ENCODE measurements at regions not wholly inside any gene's neighbourhood (a gene's known extent, or its start where the extent isn't known, plus 50 kb on each side); places are given as distances from the start of the nearest gene placed in this dataset.

DNA sequence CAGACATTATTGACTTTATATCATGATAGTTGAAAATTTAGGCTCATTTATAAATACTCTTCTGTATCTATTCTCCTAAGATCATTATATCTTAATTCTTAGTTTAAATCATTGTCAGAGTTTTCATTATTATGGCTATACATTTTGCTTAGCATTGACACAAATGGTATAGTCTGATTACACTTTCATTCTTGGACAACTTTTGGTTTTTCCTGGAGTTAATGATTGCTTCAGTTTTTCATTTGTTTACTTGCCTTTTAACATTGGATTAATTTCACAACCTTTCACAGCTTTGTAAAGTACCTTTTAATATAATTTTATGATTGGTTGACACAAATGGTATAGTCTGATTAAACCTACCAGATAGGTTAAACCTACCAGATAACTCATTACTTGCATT is 298.2 kb downstream of the DYSF start:
- no peak for DNase-seq

DNA sequence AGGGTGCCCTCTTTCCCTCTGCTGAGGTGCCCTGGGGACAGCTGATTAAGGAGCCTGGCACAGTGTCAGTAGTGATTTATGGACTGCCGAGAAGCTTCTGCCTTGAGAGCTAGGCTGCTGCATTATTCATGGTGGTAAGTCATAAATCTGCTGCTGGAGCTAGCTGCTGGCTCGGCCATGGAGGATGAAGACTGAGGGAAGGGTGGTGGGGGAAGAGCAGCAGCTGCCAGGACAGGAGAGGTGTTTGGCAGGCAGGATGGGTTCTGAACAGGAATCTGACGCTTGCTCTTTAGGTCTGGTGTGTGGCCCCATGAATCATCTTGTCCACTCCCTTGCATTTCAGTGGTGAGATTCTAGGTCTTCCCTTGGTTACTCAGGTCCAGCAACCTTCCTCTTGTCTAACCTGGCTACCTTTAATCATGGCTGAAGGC is 296.3 kb downstream of the DYSF start:
- no peak for DNase-seq

DNA sequence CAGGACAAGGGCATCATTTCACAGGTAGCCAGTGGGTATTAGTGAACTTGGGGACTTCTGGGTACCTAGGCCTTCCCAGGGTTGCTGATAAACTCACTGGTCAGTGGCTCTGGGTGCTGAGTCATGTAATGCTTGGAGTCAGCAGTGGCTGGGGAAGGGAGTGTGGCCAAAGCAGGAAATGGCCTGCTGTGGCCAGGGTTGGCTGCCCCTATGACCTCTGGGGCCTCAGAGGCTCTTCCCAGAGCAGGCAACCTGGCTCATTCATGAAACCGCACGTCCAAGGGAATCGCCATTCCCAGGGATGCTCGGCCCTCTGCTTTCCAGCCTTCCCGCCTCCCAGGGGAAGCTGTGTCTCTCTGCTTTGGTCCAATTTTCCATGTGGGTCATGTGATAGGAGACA is 294.9 kb downstream of the DYSF start:
- no peak for DNase-seq

DNA sequence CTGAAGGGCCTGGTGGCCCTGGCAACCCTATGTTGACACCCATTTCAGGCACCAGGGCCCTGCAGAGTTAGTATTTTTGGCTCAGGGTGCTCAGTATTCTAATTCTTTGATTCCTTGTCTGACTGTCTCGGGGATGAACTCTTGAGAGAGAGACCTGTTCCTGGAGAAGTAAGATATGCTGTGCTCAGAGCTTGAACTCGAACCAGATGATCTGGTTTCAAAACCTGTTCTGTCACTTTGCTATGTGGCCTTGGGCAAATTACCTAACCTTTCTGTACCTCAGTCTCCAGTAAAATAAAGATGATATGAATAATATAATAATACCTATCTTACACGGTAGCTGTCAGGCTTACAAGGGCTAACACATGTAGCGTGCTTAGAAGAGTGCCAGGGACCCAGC is 294.2 kb downstream of the DYSF start:
- no peak for DNase-seq

DNA sequence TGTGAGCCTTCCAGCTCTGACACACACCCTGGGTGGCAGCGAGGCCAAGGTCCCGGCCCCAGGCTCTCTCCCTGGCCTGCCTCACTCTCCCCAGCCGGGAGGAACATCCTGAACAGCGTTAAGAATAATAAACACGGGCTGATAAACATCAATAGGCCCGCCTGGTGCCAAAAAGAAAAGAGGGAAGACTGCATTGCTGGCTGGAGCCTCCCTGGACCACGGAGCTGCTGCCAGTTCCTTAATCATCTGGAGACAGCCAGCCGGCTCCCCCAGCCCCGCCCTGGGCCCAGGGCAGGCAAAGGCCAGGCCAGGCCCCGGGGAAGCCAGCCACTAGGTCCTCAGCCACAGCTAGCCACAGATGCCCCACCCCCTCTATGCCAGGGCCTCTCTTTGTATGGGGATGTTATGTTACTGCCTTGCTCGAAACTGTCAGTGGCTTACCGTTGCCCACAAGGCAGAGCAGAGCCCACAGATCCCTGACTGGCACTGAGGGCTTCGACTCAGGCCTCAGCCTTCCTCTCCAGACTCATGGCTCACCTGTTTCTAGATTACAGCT is 293.7 kb downstream of the DYSF start:
- DNase-seq = no peak

DNA sequence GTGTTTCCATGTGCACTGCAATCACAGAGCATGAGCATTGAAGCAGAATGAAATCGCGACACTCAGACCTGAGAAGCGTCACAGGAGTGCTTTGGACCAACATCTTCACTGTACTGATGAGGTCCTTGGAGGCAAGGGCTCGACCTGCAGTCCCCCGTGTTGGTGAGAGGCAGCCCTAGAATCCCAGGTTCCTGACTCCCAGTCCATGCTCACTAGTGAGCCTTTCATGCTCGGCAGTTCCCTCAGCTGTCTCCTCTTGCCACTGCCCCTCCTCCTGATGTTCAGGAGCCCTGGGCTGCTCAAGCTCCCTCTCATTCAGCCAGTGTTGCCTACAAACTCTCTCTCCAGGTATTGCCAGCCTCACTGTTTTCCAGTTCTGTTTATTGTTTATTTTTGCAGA is 291.4 kb downstream of the DYSF start:
- no peak for DNase-seq

DNA sequence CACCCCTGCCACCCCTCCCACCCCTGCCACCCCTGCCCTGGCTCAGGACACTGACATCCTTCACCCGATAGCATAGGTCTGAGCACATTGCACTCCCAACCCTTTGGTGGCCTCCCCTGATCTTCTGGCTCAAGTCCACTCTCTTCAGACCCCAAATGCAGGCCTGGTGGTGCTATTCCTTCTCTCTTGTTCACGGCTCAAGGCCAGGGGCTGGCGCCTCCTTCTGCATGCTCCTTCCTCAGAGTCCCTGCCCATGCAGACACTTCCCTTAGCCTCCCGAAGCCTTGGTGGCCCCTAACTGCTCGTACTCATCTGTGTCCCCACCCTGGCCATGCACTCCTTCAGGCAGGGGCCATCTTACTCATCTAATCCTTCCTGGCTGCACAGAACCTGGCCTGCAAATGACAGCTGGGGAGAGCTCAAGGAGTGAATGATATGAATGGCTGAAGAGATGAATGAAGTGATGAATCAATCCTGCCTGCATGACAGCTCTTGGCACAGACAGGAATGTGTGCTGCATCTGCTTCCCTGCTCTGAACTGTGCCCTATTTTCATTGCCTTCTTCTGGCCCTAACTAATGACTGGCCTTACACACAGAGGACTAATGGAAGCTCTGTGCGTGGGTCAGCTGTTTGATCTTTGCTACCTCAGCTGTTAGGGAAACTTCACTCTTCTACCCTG is 290.8 kb downstream of the DYSF start:
- DNase-seq = no peak

DNA sequence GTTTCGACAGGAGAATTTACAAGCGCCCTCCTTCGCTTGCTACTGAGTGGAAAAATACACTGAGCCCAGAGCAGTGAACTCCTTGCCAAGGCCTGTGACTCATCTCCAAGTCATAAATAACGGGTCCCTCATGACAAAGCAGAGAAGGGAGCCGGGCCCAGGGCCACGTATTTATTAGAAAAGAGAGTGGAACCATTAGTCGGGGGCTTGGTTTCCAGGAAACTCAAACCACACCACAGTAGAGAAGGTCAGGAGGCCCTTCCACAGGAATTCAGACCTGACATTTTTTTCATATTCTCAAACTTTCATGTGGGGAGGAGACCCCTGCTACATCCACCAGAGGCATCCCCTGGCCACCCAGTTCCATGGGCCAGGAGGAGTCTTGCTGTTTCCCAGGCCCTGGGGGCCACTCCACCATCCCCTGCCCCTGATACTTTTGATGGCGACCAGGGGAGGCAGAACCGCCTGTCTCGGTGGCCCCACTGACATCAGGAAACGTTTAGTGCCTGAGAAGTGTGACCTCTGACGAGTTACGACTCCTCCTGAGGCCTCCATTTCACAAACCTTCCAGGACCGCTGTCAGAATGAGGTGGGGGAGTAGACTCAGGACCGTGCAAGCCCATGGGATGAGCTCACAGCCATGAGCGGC is 289.7 kb downstream of the DYSF start:
- DNase-seq = no peak

DNA sequence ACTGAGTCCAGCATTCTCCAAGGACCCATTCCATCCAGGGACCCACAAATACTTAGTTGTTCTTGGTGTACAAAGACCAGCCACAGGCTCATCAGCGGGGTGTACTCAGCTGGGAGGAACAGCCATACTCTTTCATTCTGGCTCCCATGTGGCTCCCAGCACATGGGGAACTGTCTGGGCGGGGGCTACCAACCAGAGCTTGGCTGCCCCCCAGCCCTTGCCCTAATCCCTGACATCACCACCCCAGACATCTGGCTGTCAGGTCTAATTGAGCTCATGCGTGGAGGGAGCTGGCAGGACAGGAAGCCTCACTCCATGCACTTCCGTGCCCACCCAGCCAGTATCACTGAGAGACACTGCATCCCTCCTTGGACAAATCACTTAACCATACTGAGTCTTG is 283.6 kb downstream of the DYSF start:
- DNase-seq = no peak

DNA sequence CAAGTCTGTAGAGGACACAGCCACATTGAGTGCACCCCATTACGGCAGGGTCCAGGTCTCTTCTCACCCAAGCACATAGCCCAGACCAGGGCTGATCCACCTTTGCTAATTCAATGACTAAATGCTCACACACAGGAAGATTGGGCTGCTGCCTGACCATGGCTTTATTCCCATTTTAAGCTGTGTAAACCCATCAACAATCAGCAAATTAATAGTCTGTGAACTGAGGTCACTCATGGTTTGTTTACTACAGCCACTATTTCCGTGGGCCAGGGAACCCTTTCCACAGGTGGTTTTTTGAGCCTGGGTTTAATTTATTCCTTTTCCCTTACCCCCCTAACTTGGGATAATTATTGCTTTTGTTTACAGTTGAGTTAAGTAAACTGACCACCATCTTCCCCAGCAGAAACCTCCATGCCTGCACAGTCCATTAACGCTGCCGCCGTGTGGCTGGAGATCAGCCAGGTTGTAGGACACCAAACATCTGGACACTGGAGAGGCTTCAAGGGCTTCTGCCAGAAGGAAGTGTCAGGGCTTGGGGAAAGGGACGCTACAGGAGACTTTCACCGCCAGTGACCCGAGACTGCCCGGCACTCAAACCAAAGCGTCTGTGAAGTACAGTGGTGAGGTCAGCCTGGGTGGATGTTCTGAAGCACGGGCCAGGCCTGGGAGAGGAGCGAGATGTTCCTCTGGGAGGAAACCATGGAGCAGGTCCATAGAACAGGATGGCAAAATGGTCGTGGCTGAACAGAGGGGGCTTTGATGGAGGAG is 282.9 kb downstream of the DYSF start:
- no peak for DNase-seq
